B cell (primary cell): ENCODE measurements at regions not wholly inside any gene's neighbourhood (a gene's known extent, or its start where the extent isn't known, plus 50 kb on each side); places are given as distances from the start of the nearest gene placed in this dataset.

Experiments used
- CTCF ChIP-seq: fragments of 200-600 bp; IDR thresholded peaks from one replicate; pipeline ENCODE4 v1.8.0; 2022; ENCODE audit warnings: antibody characterized with exemption, mild to moderate bottlenecking
- EZH2 ChIP-seq: IDR thresholded peaks from 2 replicates; pipeline ENCODE4 v1.6.1; 2012; ENCODE audit warnings: borderline replicate concordance, low read depth, mild to moderate bottlenecking, moderate library complexity, low read length; ENCODE audit not compliant: insufficient read depth, poor library complexity, severe bottlenecking

- TF ChIP-seq CTCF (no peak), EZH2 (no peak)
Measured at GRCh38 chr6:113050010-113050858, 703.1 kb downstream of the RFPL4B start.
